H9 (cell line): ENCODE measurements at regions not wholly inside any gene's neighbourhood (a gene's known extent, or its start where the extent isn't known, plus 50 kb on each side); places are given as distances from the start of the nearest gene placed in this dataset.
A peak's percentile ranks its signal among the peaks of the same experiment; 100 is the strongest.

Experiments used
- DNase-seq: peaks from one replicate; pipeline ENCODE4 v3.0.0-alpha.2; 2017
- H2AFZ ChIP-seq: one replicate; pipeline ENCODE4 v1.6.1; 2013; ENCODE audit warnings: mild to moderate bottlenecking, low read length, control low read depth, moderate library complexity
- H2AK5ac ChIP-seq: 2 replicates; pipeline ENCODE4 v1.6.1; 2013; ENCODE audit warnings: low read length, control low read depth, mixed read lengths; ENCODE audit not compliant: insufficient read length
- H2BK120ac ChIP-seq: one replicate; pipeline ENCODE4 v1.6.1; 2013; ENCODE audit warnings: low read depth, mild to moderate bottlenecking, low read length, control low read depth, inconsistent platforms; ENCODE audit not compliant: poor library complexity, severe bottlenecking
- H2BK12ac ChIP-seq: 2 replicates; pipeline ENCODE4 v1.6.1; 2013; ENCODE audit warnings: low read length, control low read depth, mixed read lengths, low read depth; ENCODE audit not compliant: insufficient read length
- H2BK15ac ChIP-seq: 2 replicates; pipeline ENCODE4 v1.6.1; 2013; ENCODE audit warnings: low read depth, low read length, control low read depth
- H2BK20ac ChIP-seq: one replicate; pipeline ENCODE4 v1.6.1; 2013; ENCODE audit warnings: low read depth, mild to moderate bottlenecking, low read length, control low read depth, inconsistent platforms; ENCODE audit not compliant: poor library complexity, severe bottlenecking
- H2BK5ac ChIP-seq: 2 replicates; pipeline ENCODE4 v1.6.1; 2013; ENCODE audit warnings: low read length, control low read depth, mixed read lengths; ENCODE audit not compliant: insufficient read length
- H3K14ac ChIP-seq: 2 replicates; pipeline ENCODE4 v1.6.1; 2013; ENCODE audit warnings: low read length, control low read depth; ENCODE audit not compliant: insufficient read depth
- H3K18ac ChIP-seq: 2 replicates; pipeline ENCODE4 v1.6.1; 2013; ENCODE audit warnings: low read depth, mild to moderate bottlenecking, mixed read lengths, low read length, control low read depth; ENCODE audit not compliant: insufficient read length
- H3K23ac ChIP-seq: 2 replicates; pipeline ENCODE4 v1.6.1; 2013; ENCODE audit warnings: low read length, control low read depth, mixed read lengths, low read depth; ENCODE audit not compliant: insufficient read length
- H3K23me2 ChIP-seq: 2 replicates; pipeline ENCODE4 v1.6.1; 2013; ENCODE audit warnings: low read depth, mild to moderate bottlenecking, mixed read lengths, low read length, control low read depth; ENCODE audit not compliant: insufficient read length, poor library complexity, severe bottlenecking
- H3K27ac ChIP-seq: 2 replicates; pipeline ENCODE4 v1.5.1; 2013; ENCODE audit warnings: low read length, control low read depth, mixed read lengths, low read depth; ENCODE audit not compliant: insufficient read length
- H3K27me3 ChIP-seq: 2 replicates; pipeline ENCODE4 v1.6.1; 2013; ENCODE audit warnings: low read length, control low read depth, inconsistent platforms; ENCODE audit not compliant: insufficient read depth
- H3K4ac ChIP-seq: 2 replicates; pipeline ENCODE4 v1.6.1; 2013; ENCODE audit warnings: low read depth, mild to moderate bottlenecking, control low read depth, inconsistent platforms, low read length, moderate library complexity
- H3K4me1 ChIP-seq: 2 replicates; pipeline ENCODE4 v1.6.1; 2013; ENCODE audit warnings: low read length, control low read depth, inconsistent platforms; ENCODE audit not compliant: insufficient read depth
- H3K4me2 ChIP-seq: 2 replicates; pipeline ENCODE4 v1.6.1; 2013; ENCODE audit warnings: low read length, control low read depth, mixed read lengths; ENCODE audit not compliant: insufficient read length, insufficient read depth
- H3K56ac ChIP-seq: 2 replicates; pipeline ENCODE4 v1.6.1; 2013; ENCODE audit warnings: low read depth, mild to moderate bottlenecking, mixed read lengths, low read length, control low read depth; ENCODE audit not compliant: insufficient read length
- H3K79me1 ChIP-seq: 2 replicates; pipeline ENCODE4 v1.6.1; 2013; ENCODE audit warnings: low read depth, mild to moderate bottlenecking, moderate library complexity, low read length, control low read depth, inconsistent platforms; ENCODE audit not compliant: insufficient read depth, poor library complexity, severe bottlenecking
- H3K79me2 ChIP-seq: 2 replicates; pipeline ENCODE4 v1.6.1; 2013; ENCODE audit warnings: low read length, control low read depth, inconsistent platforms; ENCODE audit not compliant: insufficient read depth
- H3K9ac ChIP-seq: 2 replicates; pipeline ENCODE4 v1.6.1; 2013; ENCODE audit warnings: low read length, control low read depth, mixed read lengths; ENCODE audit not compliant: insufficient read length; ENCODE audit errors: extremely low read depth
- H3K9me3 ChIP-seq: one replicate; pipeline ENCODE4 v1.6.1; 2013; ENCODE audit warnings: low read depth, low read length, inconsistent platforms; ENCODE audit not compliant: control insufficient read depth
- H3T11ph ChIP-seq: one replicate; pipeline ENCODE4 v1.6.1; 2013; ENCODE audit warnings: mild to moderate bottlenecking, low read length, control low read depth, inconsistent platforms
- H4K20me1 ChIP-seq: one replicate; pipeline ENCODE4 v1.6.1; 2013; ENCODE audit not compliant: control insufficient read depth, insufficient read length, insufficient read depth
- H4K5ac ChIP-seq: 2 replicates; pipeline ENCODE4 v1.6.1; 2013; ENCODE audit warnings: low read depth, mild to moderate bottlenecking, mixed read lengths, low read length, control low read depth; ENCODE audit not compliant: insufficient read length
- H4K8ac ChIP-seq: replicated peaks from 2 replicates; pipeline ENCODE4 v1.6.1; 2013; ENCODE audit warnings: low read length, control low read depth, mixed read lengths, low read depth; ENCODE audit not compliant: insufficient read length
- H4K91ac ChIP-seq: 2 replicates; pipeline ENCODE4 v1.6.1; 2013; ENCODE audit warnings: low read depth, mild to moderate bottlenecking, moderate library complexity, mixed read lengths, low read length, control low read depth; ENCODE audit not compliant: insufficient read length
- H3K27ac Mint-ChIP-seq, 3 experiments: 2 replicates in 2 of 3; 3 replicates in 1 of 3; pipeline ENCODE4 v1.8.0; 2020 to 2021; ENCODE audit warnings: mixed read lengths in 3 of 3, mild to moderate bottlenecking in 1 of 3, moderate library complexity in 1 of 3
- H3K27me3 Mint-ChIP-seq: 2 replicates; pipeline ENCODE4 v1.8.0; 2021; ENCODE audit warnings: low read depth, mild to moderate bottlenecking, moderate library complexity, mixed read lengths
- H3K36me3 Mint-ChIP-seq, 3 experiments: 2 replicates in 2 of 3; 3 replicates in 1 of 3; pipeline ENCODE4 v1.8.0; 2020 to 2021; ENCODE audit warnings: low read depth in 3 of 3, mixed read lengths in 3 of 3; ENCODE audit not compliant: insufficient read depth in 1 of 3
- H3K4me1 Mint-ChIP-seq, 2 experiments: 2 replicates each; pipeline ENCODE4 v1.8.0; 2020; ENCODE audit warnings: mixed read lengths in 2 of 2
- H3K4me3 Mint-ChIP-seq, 2 experiments: 2 replicates in 1 of 2; 3 replicates in 1 of 2; pipeline ENCODE4 v1.8.0; 2020 to 2021; ENCODE audit warnings: mild to moderate bottlenecking in 2 of 2, mixed read lengths in 2 of 2, moderate library complexity in 1 of 2
- H3K9me3 Mint-ChIP-seq, 2 experiments: 2 replicates in 1 of 2; 3 replicates in 1 of 2; pipeline ENCODE4 v1.8.0; 2020; ENCODE audit warnings: mild to moderate bottlenecking in 2 of 2, mixed read lengths in 2 of 2, moderate library complexity in 1 of 2
- CTCF ChIP-seq: fragments of 200-600 bp; sonication (generic); conservative IDR thresholded peaks from 3 replicates; pipeline ENCODE4 v1.8.0; 2021; ENCODE audit warnings: antibody characterized with exemption, mild to moderate bottlenecking
- WGBS: extraction: QIAGEN DNeasy Blood & Tissue Kit; methylation state at CpG from one replicate; pipeline ENCODE4 v1.1.7; 2013; ENCODE audit warnings: missing lambda C conversion rate, low lambda C conversion rate, mixed read lengths; ENCODE audit not compliant: insufficient read length; ENCODE audit errors: extremely low coverage; 5-methylcytosine and 5-hydroxymethylcytosine counted together

DNA sequence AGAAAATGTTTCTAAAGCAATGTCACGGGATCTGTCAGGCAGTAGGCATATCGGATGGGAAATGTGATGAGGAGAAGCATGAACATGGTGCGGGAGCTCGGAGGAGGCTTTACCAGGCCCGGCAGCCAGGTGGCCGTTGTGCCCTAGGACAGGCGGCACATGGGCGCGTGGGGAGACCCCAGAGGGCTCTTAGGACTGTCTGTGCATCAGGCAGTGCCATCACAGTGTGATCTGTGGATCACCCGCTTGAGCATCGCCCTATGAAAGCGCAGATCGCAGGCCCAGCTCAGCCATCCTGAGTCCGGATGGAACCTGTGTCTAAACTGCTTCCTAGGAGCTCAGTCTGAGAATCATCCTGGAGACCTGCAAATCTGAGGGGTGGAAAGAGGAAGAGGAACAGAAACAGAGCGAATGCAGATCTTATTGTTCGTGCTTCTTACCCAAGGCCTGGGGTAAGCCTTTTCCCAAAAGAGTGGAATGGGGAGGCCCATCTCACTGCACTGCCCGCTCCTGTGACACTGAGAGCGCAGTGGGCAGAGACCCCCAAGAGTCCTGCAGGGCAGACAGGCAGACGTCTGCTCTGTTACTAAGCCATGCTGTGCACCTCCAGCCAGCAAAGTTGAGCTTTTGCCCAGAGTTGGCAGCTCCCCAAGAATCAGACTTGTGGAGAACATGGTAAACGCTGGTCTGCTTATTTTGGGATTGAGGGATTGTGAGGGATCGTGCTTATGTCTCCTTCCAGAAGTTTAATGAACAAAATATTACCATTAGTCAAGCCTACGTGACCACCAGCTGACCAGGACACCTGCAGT, 251.0 kb downstream of the RHOU start:
- Histone ChIP-seq H2BK5ac (no peak overlapping the region), H2AFZ (no peak overlapping the region), H3K79me2 (no peaks in the 10 kb centered on the region), H3K18ac (no peak overlapping the region), H3K23ac (no peak overlapping the region), H4K5ac (no peak overlapping the region), H2BK15ac (no peak overlapping the region), H2BK12ac (no peak overlapping the region), H4K8ac (no peak overlapping the region), H3K4me2 (no peak overlapping the region), H2BK20ac (no peak overlapping the region), H3K4me1 (peaks cover 3% of the 10 kb centered on the region; the same call in 1 of the 2 replicates), H3K9ac (no peak overlapping the region), H3K9me3 (no peaks in the 10 kb centered on the region), H4K91ac (no peak overlapping the region), H3K4ac (no peak overlapping the region), H3K79me1 (no peaks in the 10 kb centered on the region), H2BK120ac (no peak overlapping the region), H3K14ac (no peak overlapping the region), H3K23me2 (no peaks in the 10 kb centered on the region), H3T11ph (no peak overlapping the region), H3K27ac (no peak overlapping the region), H3K56ac (no peak overlapping the region), H3K27me3 (no peaks in the 10 kb centered on the region), H4K20me1 (no peaks in the 10 kb centered on the region), H2AK5ac (no peak overlapping the region)
- DNase-seq: no peak
- H3K27me3 Mint-ChIP-seq: peaks cover 2% of the 10 kb centered on the region; the same call in 1 of the 2 replicates
- H3K4me3 Mint-ChIP-seq: no peak overlapping the region
- no CpG with 5 or more reads among the region's 22 CpGs for WGBS
- H3K36me3 Mint-ChIP-seq: no peaks in the 10 kb centered on the region
- peaks cover 27 to 32% of the 10 kb centered on the region in 2 experiments for H3K4me1 Mint-ChIP-seq
- peak overlapping the region in 1 of 3 experiments; percentile 79; a peak in 1 of 7 replicates for H3K27ac Mint-ChIP-seq
- H3K9me3 Mint-ChIP-seq: no peaks in the 10 kb centered on the region; a peak in 1 of 5 replicates
- TF ChIP-seq CTCF: peak; percentile 40; the same call in 1 of the 3 replicates
